ENCODE measurements at regions not wholly inside any gene's neighbourhood (a gene's known extent, or its start where the extent isn't known, plus 50 kb on each side); places are given as distances from the start of the nearest gene placed in this dataset.
A peak's percentile ranks its signal among the peaks of the same experiment; 100 is the strongest.

GRCh38 chr1:78383923-78384322 lies 106.9 kb upstream of the PTGFR start:
- Histone ChIP-seq H3K4me3 (no peak overlapping the region), H3K36me3 (replicated peaks in 1 of 2) (no peaks in the 10 kb centered on the region), H3K27me3 (no peaks in the 10 kb centered on the region), H3K27ac (no peak overlapping the region), H3K9me3 (replicated peaks in 1 of 3) (no peaks in the 10 kb centered on the region), H3K4me1 (replicated peaks in 1 of 2) (peaks cover 0 to 12% of the 10 kb centered on the region in 2 donors)
- intact Hi-C loops (cut with DNase I) = no loop called here
- WGBS, 4 donors = 38 to 59% (median 42%) methylated on average over 1 of the region's 1 CpG
- TF ChIP-seq POLR2A (IDR thresholded peaks at IDR 0.05) (no peak), CTCF (IDR thresholded peaks at IDR 0.05) (no peak)
- DNase-seq = no peak

GRCh38 chr1:78385744-78386462 lies 104.9 kb upstream of the PTGFR start:
- intact Hi-C loops (cut with DNase I) = no loop called here
- WGBS, 4 donors = 60 to 76% (median 68%) methylated on average over 1 of the region's 1 CpG
- H3K4me1 ChIP-seq (replicated peaks in 1 of 2) = peaks cover 0 to 12% of the 10 kb centered on the region in 2 donors

GRCh38 chr1:78387201-78387600 lies 103.6 kb upstream of the PTGFR start:
- no peak for TF ChIP-seq POLR2A (IDR thresholded peaks at IDR 0.05)
- TF ChIP-seq CTCF (IDR thresholded peaks at IDR 0.05) = no peak
- Histone ChIP-seq H3K4me3 (no peak overlapping the region), H3K27me3 (no peaks in the 10 kb centered on the region), H3K4me1 (replicated peaks in 1 of 2) (peaks cover 0 to 12% of the 10 kb centered on the region in 2 donors), H3K27ac (no peak overlapping the region), H3K36me3 (replicated peaks in 1 of 2) (no peaks in the 10 kb centered on the region), H3K9me3 (replicated peaks in 1 of 3) (no peaks in the 10 kb centered on the region)
- intact Hi-C loops (cut with DNase I) = no loop called here
- WGBS, 4 donors = 77 to 82% (median 80%) methylated on average over 2 of the region's 2 CpGs
- DNase-seq = no peak

More at GRCh38 chr1:78385744-78386462, 104.9 kb upstream of the PTGFR start:
- Histone ChIP-seq H3K27me3 (no peaks in the 10 kb centered on the region), H3K4me3 (no peak overlapping the region), H3K36me3 (replicated peaks in 1 of 2) (no peaks in the 10 kb centered on the region), H3K9me3 (replicated peaks in 1 of 3) (no peaks in the 10 kb centered on the region), H3K27ac (no peak overlapping the region)
- no peak for DNase-seq
- TF ChIP-seq CTCF (IDR thresholded peaks at IDR 0.05) = no peak
- no peak for TF ChIP-seq POLR2A (IDR thresholded peaks at IDR 0.05)

- DNase-seq = peak in 2 of 7 donors; percentile 16 to 18
- H3K27me3 ChIP-seq = no peaks in the 10 kb centered on the region
- no peaks in the 10 kb centered on the region for H3K9me3 ChIP-seq (replicated peaks in 1 of 3)
- intact Hi-C loops (cut with DNase I) = no loop called here
- no peaks in the 10 kb centered on the region for H3K36me3 ChIP-seq (replicated peaks in 1 of 2)
- WGBS, 4 donors = 13 to 25% (median 20%) methylated on average over 1 of the region's 1 CpG
- H3K4me1 ChIP-seq (replicated peaks in 1 of 2) = peaks cover 0 to 12% of the 10 kb centered on the region in 2 donors
- no peak for TF ChIP-seq POLR2A (IDR thresholded peaks at IDR 0.05)
- no peak for TF ChIP-seq CTCF (IDR thresholded peaks at IDR 0.05)
- no peak overlapping the region for H3K27ac ChIP-seq
- no peak overlapping the region for H3K4me3 ChIP-seq
Observed at GRCh38 chr1:78387871-78388270, 102.9 kb upstream of the PTGFR start.

All from adrenal gland (tissue), 9 donors.